CD4-positive, alpha-beta T cell treated with Interleukin-6 for 4 hours (primary cell): ENCODE measurements at regions not wholly inside any gene's neighbourhood (a gene's known extent, or its start where the extent isn't known, plus 50 kb on each side); places are given as distances from the start of the nearest gene placed in this dataset.
"Not testable (repeated sequence)": the region's sequence is repeated elsewhere in the genome, so short reads cannot be mapped to it uniquely, and the experiment has no call there.

Source experiments
- DNase-seq: peaks from one replicate; pipeline ENCODE4 v3.0.0-alpha.2; 2020; ENCODE audit warnings: mixed read lengths

DNA sequence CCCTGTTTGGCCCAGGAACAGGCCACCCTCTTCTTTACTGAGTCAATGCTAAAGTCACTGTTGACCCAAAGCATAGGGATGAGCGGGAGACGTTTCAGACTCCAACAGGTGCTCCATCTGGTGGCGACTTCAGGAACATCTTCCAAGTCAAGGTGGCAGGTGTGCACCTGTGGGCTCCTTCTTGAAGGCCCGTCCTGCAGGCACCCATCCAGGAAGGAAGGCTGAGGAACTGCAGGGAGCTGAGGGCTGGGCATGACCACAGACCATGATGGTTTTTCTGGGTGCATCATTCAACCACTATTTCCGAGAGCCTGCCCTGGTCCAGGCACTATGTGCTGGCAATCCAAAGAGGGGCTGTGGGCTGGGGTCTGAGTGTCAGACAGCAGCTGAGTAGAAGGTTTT is 142.8 kb downstream of the NDUFA10 start:
- DNase-seq, result peak; percentile 70

DNA sequence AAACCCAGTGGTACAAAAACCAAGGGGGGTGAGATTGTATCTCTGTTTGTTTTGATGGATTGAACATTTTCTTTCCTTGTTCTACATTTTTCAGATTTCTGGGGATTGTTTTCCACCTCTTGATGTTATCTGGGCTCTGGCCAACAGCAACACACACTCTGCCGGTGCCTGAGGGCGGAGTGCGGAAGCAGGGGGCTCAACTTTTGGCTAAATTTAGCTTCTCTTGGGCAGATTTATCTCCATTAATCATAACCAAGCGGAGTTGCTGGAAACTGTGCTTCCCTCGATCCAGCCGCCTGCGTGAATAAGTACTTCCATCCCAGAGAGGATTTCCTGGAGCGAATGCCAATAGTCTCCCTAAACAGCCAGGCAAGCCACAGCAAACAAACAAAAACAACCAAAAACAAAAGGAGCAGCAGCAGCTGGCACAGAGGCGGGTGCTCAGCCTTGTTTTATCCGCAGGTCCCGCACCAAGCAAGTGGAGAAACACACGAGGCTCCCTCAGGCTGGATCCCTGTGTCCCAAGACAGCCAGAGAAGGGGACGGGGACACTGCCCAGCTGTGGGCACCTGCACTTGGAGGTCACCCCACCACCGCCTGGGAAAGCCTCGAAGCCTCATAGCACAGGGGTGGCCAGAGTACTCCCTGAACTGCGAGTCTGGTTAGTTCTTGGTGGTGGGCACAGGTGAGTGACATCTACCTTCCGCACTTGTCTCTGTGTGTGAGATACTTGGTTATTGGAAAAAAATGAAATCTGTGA is 143.4 kb downstream of the NDUFA10 start:
- no peak for DNase-seq

DNA sequence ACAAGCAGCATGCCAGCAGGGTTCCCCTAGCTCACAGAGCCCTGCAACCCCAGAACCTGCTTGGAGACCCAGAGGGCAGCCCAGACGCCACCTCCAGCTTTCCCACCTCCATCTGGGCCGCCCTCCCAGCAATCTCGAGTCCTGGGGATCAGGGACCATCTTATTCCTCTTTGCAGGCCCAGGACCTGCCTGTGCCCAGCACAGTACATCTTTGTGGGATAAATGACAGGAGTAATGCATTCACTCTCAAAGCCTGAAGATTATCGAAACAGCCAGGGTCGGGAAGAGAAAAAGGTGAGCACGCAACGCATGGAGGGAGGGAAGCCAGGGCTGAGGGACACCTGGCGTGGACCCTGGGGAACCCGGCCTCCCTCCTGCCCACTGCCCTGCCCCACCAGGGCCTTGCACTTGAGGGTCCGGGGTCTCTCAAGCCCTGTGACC is 144.1 kb downstream of the NDUFA10 start:
- no peak for DNase-seq

DNA sequence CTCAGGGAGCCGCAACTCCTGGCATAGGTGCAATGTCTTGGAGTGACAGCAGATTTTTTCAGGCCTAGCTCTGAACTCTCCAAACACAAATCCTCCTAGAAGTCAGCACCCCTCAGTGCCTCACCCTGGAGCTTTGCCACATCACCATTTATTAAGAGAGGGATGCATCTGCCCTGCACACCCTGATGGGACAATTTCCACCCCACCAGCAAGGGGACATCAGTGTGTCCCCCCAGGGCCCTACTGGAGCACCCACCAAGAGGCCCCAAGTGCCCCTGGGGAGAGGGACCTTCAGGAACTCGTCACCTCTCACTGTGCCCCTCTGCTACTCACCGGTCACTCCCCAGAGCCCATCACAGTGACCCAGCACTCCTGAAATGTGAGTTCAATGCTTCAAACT is 144.7 kb downstream of the NDUFA10 start:
- no peak for DNase-seq

DNA sequence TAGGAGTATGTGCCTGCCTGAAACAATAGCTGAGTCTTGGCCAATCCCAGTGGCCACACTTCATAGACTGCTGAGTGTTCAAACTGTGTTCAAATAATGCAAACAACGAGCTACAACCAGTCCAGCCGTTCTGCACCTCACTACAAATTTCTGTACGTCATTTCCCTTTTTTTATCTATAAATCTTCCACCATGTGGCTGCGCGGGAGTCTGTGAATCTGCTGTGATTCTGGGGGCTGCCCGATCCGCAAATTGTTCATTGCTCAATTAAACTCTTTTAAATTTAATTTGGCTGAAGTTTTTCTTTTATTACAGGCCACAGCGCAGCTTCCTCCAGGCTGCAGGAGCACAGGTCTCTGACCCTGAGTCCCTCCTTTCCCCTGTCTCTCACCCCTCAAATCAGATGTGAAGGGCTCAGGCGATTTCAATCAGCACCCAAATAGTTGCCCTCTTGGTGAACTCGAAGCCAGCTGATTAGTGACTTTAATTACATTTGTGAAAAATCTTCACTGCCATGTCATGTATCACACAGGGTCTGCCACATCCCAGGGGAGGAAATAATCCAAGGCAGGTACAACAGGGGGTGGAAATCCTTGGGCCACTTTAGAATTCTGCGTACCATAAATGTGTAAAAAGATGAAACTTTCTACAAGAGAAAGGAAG is 145.6 kb downstream of the NDUFA10 start:
- no peak for DNase-seq

DNA sequence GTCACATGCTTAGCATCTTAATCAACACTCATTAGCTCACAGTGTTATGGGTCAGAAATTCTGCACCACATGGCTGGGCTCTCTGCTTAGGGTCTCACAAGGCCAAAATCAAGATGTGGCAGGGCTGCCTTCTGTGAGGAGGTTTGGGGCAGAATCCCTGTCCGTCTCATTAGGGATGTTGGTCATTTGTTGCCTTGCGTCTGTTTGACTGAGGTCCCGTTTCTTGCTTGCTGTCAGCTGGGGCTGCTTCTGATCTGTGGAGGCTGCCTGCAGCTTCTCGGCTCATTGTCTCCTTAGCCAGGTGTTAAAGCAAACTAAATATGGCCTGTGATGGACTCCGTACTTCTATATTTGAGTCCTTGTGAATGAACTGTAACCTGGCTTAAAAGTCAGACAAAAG is 146.5 kb downstream of the NDUFA10 start:
- DNase-seq, result no peak

DNA sequence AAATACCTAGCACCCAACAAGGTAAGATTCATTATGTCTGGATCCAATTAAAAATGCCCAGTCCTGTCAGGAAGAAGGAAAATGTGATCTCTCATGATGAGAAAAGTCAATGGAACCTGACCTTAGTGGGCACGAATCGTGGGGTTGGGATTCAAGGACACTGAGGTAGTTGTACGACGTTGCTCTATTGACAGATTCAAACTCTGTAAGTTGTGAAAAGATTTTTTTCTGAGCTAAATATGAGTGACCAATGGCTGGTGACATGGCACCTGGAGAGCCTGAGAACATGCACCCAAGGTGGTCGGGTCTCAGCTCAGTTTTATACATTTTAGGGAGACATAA is 148.2 kb downstream of the NDUFA10 start:
- DNase-seq, result no peak

DNA sequence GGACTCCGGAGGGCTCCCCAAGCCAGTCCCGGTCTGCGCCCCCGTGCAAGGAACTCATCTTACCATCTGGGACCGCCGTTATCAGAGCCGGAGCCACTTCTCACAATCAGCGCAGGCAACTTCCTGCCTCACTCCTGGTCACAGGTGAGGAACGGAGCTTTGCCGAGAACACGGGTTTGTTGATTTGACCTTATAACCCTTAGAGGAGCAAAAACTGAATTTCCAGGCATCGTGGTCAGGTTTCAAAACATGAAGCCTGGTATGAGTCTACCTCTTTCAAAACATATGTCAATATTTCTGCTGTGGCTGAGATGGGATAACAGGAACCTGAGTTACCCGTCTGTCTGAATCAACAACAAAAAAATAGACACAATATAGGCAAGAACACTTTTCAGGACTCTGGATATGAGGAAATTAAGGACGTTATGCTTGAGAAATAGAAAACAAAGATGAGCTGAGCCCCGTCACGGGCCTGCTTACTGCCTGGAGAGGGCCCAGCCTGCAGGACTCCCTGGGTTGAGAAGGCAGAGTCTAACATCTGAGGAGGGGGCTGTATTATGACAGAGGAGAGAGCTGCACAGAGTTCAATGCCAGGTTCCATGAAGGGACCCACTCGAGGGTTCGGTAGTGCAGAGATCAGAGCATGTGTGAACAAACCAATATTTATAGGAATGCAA is 148.7 kb downstream of the NDUFA10 start:
- no peak for DNase-seq

DNA sequence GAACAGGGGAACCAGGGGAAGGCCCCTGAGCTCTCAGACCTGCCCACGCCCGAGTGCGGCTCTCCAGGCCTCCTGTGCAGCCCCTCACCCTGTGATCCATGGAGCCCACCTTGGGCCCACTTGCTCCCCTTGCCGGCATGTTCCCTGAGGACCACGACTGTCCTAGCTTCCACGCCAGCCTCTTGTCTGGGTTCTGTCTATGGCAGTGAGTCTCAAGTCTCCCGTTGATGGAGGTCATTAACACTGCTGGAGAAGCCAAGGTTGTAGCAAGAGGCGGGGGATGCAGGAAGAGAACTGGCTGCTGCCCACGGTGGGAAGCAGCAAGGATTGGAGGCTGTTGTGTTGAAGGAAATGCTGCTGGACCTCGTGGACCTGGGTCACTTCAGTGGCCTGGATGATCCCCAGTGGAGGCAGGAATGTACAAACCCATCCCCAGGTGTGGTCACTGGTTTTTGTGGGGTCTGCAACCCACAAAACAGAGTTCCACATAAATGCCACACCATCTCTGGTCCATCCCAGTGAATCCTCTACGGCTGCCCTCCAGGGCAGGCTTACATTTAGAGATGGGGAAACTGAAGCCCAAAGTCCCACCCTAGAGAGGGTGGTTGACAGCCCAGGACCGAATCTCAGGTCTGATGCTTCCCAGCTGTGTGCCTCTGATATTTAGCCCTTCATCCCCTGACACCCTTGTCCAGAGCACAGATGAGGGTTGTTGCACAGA is 150.3 kb downstream of the NDUFA10 start:
- no peak for DNase-seq

DNA sequence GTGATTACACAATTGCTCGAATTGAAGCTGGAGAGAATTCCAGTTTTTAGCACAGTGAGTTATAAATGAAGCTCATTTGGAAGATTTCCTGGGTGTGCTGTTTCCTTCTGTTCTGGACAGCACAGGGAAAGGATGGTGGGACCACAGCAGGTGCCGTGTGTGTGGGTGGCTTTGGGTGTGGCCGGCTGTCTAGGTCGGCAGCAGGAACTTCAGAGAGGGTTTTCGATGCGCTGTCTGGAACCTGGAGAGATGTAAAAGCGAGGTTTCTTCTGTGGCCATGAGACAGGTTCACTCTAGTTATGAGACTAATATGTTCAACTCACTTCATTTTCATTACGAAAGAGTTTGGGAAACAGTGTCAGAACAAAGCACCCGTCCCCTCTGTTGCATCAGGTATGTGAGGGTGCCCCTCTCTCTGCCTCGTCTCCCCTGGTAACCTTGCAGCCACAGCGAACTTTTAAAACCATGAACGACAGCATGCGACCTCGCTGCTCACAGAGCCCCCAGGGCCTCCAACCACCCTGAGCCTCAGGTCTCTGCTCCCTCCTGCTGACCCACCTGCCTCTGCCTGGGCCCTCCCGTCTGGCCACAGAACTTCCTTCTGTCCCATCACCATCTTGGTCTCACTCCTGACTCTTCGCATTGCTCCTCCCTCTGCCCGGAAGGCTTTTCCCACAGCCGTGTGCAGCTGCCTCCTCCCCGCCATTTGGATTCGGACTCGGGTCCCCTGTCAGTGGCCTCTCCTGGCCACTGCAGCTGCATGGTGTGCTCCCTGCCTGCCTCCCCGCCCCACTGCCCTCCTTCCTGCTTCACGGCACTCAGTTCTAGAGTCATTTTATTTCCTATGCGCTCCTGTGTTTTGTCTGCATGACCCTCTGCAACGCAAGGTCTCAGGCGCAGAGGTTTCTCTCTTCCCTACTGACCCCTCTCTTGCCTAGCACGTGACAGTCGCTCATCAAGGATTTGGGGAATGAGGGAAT is 151.2 kb downstream of the NDUFA10 start:
- DNase-seq, result no peak

DNA sequence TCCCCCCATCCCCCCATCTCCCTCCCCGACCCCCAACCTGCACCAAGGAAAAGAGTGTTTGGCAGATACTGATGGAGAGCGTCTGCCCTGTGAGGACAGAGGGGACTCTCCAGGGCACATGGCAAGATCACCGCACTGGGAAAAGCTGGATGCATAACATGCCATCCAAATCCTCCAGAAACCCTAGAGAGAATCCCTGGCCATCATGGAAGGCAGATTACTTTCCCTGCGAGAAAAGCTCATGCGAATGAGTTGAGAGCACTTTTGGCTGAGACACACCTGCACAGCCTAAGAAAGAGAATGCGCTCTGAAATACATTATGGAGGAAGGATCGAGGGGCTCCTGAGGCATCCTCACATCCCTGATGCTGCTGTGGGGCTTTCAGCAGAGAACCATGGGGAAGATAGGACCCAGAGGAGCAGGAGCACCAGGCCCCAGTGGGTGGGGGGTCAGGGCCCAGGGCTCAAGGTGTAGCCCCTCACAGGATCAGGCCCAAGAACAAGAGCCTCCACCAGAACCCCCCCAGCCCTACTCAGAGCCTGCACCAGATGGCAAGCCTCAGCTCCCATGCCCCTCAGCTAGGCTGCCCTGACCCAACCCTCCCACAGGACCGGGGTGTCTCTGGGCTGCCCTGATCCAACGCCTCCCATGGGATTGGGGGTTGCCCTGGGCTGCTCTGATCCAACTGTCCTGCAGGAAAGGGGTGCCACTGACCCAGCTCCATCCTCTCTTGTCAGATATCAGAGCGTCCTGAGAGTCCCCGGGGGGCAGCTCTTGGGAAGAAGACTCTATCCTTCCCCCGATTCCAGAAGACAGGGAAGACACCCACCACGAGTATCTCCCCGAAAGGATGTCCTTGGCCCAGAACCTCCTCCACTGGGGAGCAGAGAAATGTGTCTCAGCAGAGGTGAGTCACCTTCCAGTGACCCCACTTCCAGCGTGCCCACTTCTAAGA is 153.4 kb downstream of the NDUFA10 start:
- DNase-seq, result no peak

DNA sequence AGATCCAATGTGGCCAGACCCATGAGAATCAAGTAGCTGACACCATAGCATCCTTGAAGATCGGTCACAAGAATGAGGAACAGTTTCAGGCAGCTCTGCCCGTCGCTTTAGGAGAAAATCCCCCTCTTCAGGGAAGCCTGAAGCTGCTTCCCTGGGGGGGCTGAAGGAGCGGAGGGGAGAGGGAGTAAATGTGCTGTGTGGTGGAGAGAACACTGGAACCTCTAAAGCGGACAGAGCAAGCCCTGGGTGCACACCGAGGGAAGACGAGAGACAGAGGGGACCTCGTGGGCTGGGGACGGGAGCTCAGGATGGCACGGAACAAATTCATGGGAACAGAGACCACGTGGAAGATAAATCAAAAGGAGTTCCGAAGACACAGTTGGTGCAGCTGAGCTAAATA is 154.3 kb downstream of the NDUFA10 start:
- DNase-seq, result no peak

DNA sequence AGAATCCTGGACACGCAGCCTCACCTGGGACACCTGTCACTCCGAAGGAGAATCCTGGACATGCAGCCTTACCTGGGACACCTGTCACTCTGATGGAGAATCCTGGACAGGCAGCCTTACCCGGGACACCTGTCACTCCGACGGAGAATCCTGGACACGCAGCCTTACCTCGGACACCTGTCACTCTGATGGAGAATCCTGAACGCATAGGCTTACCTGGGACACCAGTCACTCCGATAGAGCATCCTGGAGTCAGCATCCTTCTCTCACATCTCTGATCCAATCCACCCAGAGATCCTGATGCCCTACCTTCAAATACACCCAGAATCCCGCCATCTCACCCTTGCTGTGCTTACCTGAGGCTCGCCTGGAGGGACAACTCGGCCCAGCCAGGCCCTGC is 154.9 kb downstream of the NDUFA10 start:
- no peak for DNase-seq

DNA sequence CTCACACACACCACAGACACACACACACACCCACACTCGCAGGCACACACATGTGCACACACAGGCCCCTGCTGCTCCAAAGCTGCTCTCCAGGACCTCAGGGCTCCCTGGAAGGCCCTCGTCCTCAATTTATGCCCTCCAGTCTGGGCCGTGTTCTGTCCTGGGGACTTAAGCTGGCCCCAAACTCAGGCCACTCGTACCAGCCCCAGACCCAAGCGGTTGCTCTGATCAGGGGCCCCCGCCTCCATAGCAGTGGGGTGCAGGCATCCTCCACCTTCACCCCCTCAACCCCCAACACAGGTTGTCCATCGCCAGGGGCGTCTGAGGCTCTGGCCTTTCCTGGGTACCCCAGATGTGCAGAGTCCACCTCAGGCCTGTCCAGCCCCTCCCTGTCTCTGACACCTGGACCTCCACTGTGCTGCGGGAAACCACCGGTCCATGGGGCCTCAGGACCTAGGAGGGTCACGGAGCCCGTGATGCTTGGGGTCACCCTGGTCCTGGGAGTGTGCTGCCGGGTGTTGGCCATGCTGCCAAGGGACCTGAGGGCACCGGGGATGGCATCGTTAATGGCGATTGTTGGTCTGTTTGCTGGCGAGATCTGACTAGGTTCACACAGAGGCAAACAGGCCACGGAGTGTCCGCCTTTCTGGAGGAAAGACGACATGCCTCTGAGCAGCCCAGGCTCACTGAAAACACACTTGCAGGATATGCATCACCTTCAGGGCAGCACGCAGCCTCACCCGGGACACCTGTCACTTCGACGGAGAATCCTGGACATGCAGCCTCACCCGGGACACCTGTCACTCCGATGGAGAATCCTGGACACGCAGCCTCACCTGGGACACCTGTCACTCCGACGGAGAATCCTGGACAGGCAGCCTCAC is 155.6 kb downstream of the NDUFA10 start:
- no peak for DNase-seq

DNA sequence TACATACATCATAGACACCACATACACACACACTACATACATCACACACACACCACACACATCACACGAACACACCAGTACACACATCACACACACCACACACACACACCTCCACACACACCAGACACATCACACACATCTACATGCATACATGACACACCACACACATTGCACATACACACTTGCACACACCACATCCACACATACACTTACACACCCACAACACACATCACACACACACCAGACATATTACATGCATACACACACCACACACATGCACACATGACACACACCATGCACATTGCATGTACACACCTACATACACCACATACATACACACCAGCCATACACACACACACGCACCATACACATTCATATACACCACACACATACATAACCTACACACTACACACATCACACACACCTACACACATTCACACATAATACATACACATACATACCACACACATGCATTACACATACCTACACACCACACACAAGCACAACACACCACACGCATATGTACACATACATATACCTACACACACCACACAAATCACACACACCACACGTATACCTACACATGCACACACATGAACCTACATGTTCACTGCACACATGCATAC is 156.5 kb downstream of the NDUFA10 start:
- no peak for DNase-seq

DNA sequence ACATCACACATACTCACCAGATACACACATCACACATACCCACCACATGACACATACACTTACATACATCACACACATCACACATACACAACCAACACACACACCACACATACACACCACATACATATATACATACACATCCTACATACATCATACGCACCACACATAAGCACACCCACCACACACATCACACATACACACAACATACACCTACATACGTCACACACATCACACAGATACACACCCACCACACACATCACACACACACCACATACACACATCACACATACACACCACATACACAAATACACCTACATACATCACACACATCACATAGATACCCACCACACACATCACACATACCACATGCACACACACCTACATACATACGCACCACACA is 158.4 kb downstream of the NDUFA10 start:
- DNase-seq, result no peak

DNA sequence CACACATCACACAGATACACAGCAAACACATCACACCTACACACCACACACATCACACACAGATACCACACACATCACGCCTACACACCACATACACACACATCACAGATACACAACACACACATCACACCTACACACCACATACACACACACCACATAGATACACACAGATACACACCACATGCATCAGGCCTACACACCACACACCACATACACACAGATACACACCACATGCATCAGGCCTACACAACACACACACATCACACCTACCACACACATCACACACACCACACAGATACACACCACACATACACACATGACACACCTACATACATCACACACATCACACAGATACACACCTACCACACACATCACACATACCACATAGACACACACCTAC is 158.8 kb downstream of the NDUFA10 start:
- no peak for DNase-seq

DNA sequence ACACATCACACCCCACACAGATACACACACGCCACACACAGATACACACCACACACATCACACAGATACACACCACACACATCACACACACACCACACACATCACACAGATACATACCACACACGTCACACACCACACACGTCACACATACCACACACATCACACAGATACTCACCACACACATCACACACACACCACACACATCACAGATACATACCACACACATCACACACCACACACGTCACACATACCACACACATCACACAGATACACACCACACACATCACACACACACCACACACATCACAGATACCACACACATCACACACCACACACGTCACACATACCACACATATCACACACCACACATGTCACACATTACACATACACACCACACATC is 159.3 kb downstream of the NDUFA10 start:
- DNase-seq, result not testable (repeated sequence)

DNA sequence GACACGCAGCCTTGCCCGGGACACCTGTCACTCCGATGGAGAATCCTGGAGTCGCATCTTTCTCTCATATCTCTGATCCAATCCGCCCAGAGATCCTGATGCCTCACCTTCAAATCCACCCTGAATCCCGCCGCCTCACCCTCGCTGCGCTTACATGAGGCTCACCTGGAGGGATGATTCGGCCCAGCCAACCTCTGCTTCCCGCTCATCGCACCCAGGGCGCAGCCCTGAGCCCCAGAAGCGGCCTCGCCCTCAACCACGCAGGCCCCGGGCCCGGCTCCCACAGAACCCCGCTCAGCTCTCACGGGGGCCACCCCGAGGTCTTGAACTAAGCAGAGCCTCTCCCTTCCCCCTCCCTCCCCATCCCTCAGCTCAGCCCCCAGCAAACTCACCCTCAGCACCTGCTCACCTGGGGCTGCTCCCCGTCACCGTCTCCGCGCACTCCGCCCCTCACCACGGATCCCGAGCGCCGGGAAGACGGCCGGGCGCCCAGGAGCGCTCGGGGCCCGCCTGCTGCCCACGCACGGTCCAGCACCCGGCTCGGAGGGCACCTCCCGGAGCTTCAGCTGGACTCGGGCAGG is 160.0 kb downstream of the NDUFA10 start:
- DNase-seq, result no peak
